Thyroid gland (tissue), 4 donors: ENCODE measurements at regions not wholly inside any gene's neighbourhood (a gene's known extent, or its start where the extent isn't known, plus 50 kb on each side); places are given as distances from the start of the nearest gene placed in this dataset.

Experiments used
- POLR2A ChIP-seq, 2 donors: fragments of 450-650 bp; IDR thresholded peaks; one replicate each; pipeline ENCODE4 v1.6.1; 2017; ENCODE audit warnings: antibody characterized with exemption in 2 of 2, mild to moderate bottlenecking in 2 of 2, moderate library complexity in 1 of 2
- TF ChIP-seq, protein P1 (sequence below), 6 experiments: fragments of 200-600 bp in 3 of 6; fragments of 450-650 bp in 3 of 6; sonication (generic) in 3 of 6; IDR thresholded peaks; one replicate each; pipeline ENCODE4 v1.5.1; 2016 to 2019; ENCODE audit warnings: antibody characterized with exemption in 6 of 6, mild to moderate bottlenecking in 2 of 6, inconsistent platforms in 1 of 6, moderate library complexity in 1 of 6

DNA sequence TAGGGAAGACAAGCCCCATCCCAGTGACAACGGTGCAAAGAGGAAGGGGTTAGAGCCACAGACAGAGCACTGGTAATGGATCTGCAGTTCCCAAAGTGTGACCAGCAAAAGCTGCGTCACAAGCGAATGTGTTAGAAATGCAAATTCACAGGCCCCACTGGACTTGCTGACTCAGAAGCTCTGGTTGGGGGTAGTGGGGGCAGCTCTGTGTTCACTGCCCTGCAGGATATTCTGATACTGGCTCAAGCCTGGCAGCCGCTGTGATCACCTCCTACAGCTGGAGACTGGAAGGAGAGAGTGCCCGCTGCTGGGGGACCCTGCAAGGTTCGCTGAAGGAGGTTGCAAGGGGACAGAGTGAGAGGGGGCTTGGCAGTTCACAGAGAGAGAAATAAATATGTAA lies 179.7 kb upstream of the CDH4 start:
- TF ChIP-seq POLR2A (IDR thresholded peaks at IDR 0.05): no peak
- TF ChIP-seq, protein P1, sequence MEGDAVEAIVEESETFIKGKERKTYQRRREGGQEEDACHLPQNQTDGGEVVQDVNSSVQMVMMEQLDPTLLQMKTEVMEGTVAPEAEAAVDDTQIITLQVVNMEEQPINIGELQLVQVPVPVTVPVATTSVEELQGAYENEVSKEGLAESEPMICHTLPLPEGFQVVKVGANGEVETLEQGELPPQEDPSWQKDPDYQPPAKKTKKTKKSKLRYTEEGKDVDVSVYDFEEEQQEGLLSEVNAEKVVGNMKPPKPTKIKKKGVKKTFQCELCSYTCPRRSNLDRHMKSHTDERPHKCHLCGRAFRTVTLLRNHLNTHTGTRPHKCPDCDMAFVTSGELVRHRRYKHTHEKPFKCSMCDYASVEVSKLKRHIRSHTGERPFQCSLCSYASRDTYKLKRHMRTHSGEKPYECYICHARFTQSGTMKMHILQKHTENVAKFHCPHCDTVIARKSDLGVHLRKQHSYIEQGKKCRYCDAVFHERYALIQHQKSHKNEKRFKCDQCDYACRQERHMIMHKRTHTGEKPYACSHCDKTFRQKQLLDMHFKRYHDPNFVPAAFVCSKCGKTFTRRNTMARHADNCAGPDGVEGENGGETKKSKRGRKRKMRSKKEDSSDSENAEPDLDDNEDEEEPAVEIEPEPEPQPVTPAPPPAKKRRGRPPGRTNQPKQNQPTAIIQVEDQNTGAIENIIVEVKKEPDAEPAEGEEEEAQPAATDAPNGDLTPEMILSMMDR (IDR thresholded peaks at IDR 0.05): no peak
